Body of pancreas (tissue), 4 donors: ENCODE measurements at regions not wholly inside any gene's neighbourhood (a gene's known extent, or its start where the extent isn't known, plus 50 kb on each side); places are given as distances from the start of the nearest gene placed in this dataset.

Source experiments
- POLR2A ChIP-seq, 3 donors: fragments of 450-650 bp; IDR thresholded peaks; one replicate each; pipeline ENCODE4 v1.6.1; 2016; ENCODE audit warnings: antibody characterized with exemption in 3 of 3, mild to moderate bottlenecking in 2 of 3
- TF ChIP-seq, protein P1 (sequence below), 7 experiments: fragments of 450-650 bp in 4 of 7; fragments of 200-600 bp in 3 of 7; sonication (generic) in 3 of 7; IDR thresholded peaks; one replicate each; pipeline ENCODE4 v1.5.1; 2016 to 2019; ENCODE audit warnings: antibody characterized with exemption in 7 of 7

- TF ChIP-seq, protein P1, sequence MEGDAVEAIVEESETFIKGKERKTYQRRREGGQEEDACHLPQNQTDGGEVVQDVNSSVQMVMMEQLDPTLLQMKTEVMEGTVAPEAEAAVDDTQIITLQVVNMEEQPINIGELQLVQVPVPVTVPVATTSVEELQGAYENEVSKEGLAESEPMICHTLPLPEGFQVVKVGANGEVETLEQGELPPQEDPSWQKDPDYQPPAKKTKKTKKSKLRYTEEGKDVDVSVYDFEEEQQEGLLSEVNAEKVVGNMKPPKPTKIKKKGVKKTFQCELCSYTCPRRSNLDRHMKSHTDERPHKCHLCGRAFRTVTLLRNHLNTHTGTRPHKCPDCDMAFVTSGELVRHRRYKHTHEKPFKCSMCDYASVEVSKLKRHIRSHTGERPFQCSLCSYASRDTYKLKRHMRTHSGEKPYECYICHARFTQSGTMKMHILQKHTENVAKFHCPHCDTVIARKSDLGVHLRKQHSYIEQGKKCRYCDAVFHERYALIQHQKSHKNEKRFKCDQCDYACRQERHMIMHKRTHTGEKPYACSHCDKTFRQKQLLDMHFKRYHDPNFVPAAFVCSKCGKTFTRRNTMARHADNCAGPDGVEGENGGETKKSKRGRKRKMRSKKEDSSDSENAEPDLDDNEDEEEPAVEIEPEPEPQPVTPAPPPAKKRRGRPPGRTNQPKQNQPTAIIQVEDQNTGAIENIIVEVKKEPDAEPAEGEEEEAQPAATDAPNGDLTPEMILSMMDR (IDR thresholded peaks at IDR 0.05) = no peak
- TF ChIP-seq POLR2A (IDR thresholded peaks at IDR 0.05) = no peak
These were observed 221.2 kb downstream of the TPBG start for GRCh38 chr6:82584856-82585255.
